ENCODE measurements at regions not wholly inside any gene's neighbourhood (a gene's known extent, or its start where the extent isn't known, plus 50 kb on each side); places are given as distances from the start of the nearest gene placed in this dataset.

DNA sequence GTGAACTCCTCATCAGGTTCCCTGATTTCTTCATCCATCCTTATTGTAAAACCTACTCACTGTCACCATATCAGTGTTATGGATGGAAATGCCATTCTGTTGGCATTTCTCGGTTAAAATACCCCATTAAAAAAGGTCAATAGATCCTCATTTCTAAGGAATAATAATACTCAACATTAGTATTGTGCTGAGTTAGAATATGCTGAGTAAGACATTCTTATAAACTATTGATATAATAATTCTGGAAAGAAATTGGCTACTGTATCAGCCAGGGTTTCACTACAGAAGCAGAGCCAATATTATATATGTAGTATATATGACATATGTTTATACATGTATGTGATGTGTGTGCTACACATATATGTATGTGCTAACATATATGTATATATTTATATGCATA, 95.4 kb upstream of the KCNH8 start:
- Histone ChIP-seq H3K36me3 (ENCODE audit: control insufficient read depth, insufficient read depth, low read length) (no peaks in the 10 kb centered on the region), H3K27me3 (ENCODE audit: control insufficient read depth, insufficient read depth, low read length) (no peaks in the 10 kb centered on the region), H3K4me2 (ENCODE audit: low read length) (no peak overlapping the region), H2AFZ (no peak overlapping the region), H3K27ac (no peak overlapping the region), H3K9ac (no peak overlapping the region), H3K4me1 (no peaks in the 10 kb centered on the region), H3K79me2 (no peaks in the 10 kb centered on the region), H3K9me3 (ENCODE audit: control insufficient read depth, low read length) (no peaks in the 10 kb centered on the region), H3K4me3 (ENCODE audit: low read depth, low read length) (no peak overlapping the region)
- TF ChIP-seq, protein P1, sequence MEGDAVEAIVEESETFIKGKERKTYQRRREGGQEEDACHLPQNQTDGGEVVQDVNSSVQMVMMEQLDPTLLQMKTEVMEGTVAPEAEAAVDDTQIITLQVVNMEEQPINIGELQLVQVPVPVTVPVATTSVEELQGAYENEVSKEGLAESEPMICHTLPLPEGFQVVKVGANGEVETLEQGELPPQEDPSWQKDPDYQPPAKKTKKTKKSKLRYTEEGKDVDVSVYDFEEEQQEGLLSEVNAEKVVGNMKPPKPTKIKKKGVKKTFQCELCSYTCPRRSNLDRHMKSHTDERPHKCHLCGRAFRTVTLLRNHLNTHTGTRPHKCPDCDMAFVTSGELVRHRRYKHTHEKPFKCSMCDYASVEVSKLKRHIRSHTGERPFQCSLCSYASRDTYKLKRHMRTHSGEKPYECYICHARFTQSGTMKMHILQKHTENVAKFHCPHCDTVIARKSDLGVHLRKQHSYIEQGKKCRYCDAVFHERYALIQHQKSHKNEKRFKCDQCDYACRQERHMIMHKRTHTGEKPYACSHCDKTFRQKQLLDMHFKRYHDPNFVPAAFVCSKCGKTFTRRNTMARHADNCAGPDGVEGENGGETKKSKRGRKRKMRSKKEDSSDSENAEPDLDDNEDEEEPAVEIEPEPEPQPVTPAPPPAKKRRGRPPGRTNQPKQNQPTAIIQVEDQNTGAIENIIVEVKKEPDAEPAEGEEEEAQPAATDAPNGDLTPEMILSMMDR (IDR thresholded peaks at IDR 0.05): no peak

- Histone ChIP-seq H3K4me3 (ENCODE audit: low read depth, low read length) (no peak overlapping the region), H3K79me2 (no peaks in the 10 kb centered on the region), H3K4me1 (no peaks in the 10 kb centered on the region)
Measured at GRCh38 chr3:19046440-19046839, 101.9 kb upstream of the KCNH8 start.

DNA sequence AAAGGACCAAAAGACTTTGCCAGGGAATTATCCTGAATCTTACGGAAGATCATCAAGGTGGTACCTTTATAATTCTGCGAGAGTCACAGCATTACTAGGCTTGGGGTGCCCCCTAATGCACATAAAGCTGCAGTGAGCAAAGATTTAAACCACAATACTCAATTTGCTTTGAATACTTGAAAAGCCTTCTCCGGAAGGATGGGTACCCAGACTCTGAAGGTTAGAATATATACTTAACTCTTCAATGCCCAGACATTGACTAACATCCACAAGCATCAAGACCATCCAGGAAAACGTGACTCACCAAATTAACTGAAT, 117.8 kb upstream of the KCNH8 start:
- H3K79me2 ChIP-seq: no peaks in the 10 kb centered on the region
- TF ChIP-seq, protein P1 (IDR thresholded peaks at IDR 0.05): no peak
- no peak overlapping the region for H3K27ac ChIP-seq
- H3K36me3 ChIP-seq (ENCODE audit: control insufficient read depth, insufficient read depth, low read length): no peaks in the 10 kb centered on the region
- no peak overlapping the region for H3K4me3 ChIP-seq (ENCODE audit: low read depth, low read length)
- no peaks in the 10 kb centered on the region for H3K27me3 ChIP-seq (ENCODE audit: control insufficient read depth, insufficient read depth, low read length)
- H3K9me3 ChIP-seq (ENCODE audit: control insufficient read depth, low read length): no peaks in the 10 kb centered on the region
- H3K4me1 ChIP-seq: no peaks in the 10 kb centered on the region
- no peak overlapping the region for H3K4me2 ChIP-seq (ENCODE audit: low read length)
- H3K9ac ChIP-seq: no peak overlapping the region
- no peak overlapping the region for H2AFZ ChIP-seq

More at GRCh38 chr3:19046440-19046839, 101.9 kb upstream of the KCNH8 start:
- no peaks in the 10 kb centered on the region for H3K36me3 ChIP-seq (ENCODE audit: control insufficient read depth, insufficient read depth, low read length)
- TF ChIP-seq, protein P1 (IDR thresholded peaks at IDR 0.05): peak; percentile 22
- no peaks in the 10 kb centered on the region for H3K9me3 ChIP-seq (ENCODE audit: control insufficient read depth, low read length)
- no peak overlapping the region for H2AFZ ChIP-seq
- no peak overlapping the region for H3K27ac ChIP-seq
- H3K4me2 ChIP-seq (ENCODE audit: low read length): no peak overlapping the region
- no peak overlapping the region for H3K9ac ChIP-seq
- no peaks in the 10 kb centered on the region for H3K27me3 ChIP-seq (ENCODE audit: control insufficient read depth, insufficient read depth, low read length)

GRCh38 chr3:19029837-19030521, 118.3 kb upstream of the KCNH8 start:
- no peaks in the 10 kb centered on the region for H3K79me2 ChIP-seq
- no peak overlapping the region for H3K9ac ChIP-seq
- H3K4me3 ChIP-seq (ENCODE audit: low read depth, low read length): no peak overlapping the region
- H3K4me2 ChIP-seq (ENCODE audit: low read length): no peak overlapping the region
- no peaks in the 10 kb centered on the region for H3K9me3 ChIP-seq (ENCODE audit: control insufficient read depth, low read length)
- H3K27ac ChIP-seq: no peak overlapping the region
- no peak overlapping the region for H2AFZ ChIP-seq
- no peaks in the 10 kb centered on the region for H3K36me3 ChIP-seq (ENCODE audit: control insufficient read depth, insufficient read depth, low read length)
- TF ChIP-seq, protein P1 (IDR thresholded peaks at IDR 0.05): no peak
- no peaks in the 10 kb centered on the region for H3K4me1 ChIP-seq
- no peaks in the 10 kb centered on the region for H3K27me3 ChIP-seq (ENCODE audit: control insufficient read depth, insufficient read depth, low read length)

GRCh38 chr3:19025441-19025840, 122.9 kb upstream of the KCNH8 start:
- no peak overlapping the region for H2AFZ ChIP-seq
- no peak overlapping the region for H3K9ac ChIP-seq
- H3K4me2 ChIP-seq (ENCODE audit: low read length): no peak overlapping the region
- no peaks in the 10 kb centered on the region for H3K36me3 ChIP-seq (ENCODE audit: control insufficient read depth, insufficient read depth, low read length)
- H3K27me3 ChIP-seq (ENCODE audit: control insufficient read depth, insufficient read depth, low read length): no peaks in the 10 kb centered on the region
- no peak overlapping the region for H3K27ac ChIP-seq
- no peaks in the 10 kb centered on the region for H3K9me3 ChIP-seq (ENCODE audit: control insufficient read depth, low read length)
- TF ChIP-seq, protein P1 (IDR thresholded peaks at IDR 0.05): no peak
- H3K79me2 ChIP-seq: no peaks in the 10 kb centered on the region
- no peak overlapping the region for H3K4me3 ChIP-seq (ENCODE audit: low read depth, low read length)
- no peaks in the 10 kb centered on the region for H3K4me1 ChIP-seq

All from parathyroid adenoma (tissue), 2 donors.